A673 (cell line): ENCODE measurements at regions not wholly inside any gene's neighbourhood (a gene's known extent, or its start where the extent isn't known, plus 50 kb on each side); places are given as distances from the start of the nearest gene placed in this dataset.

Experiments
- EZH2 ChIP-seq: fragments of 200-600 bp; sonication (generic); IDR thresholded peaks from 2 replicates; pipeline ENCODE4 v1.6.1; 2017; ENCODE audit warnings: borderline replicate concordance, low read depth, mild to moderate bottlenecking, mixed read lengths, antibody characterized with exemption, low read length; ENCODE audit not compliant: poor library complexity, severe bottlenecking
- TF ChIP-seq, protein P1 (sequence below): fragments of 300-800, 200-600 bp; sonication (generic); conservative IDR thresholded peaks from 2 replicates; pipeline ENCODE4 v1.5.1; 2017; ENCODE audit warnings: low read depth, mild to moderate bottlenecking, antibody characterized with exemption, low read length, moderate library complexity, mixed read lengths

DNA sequence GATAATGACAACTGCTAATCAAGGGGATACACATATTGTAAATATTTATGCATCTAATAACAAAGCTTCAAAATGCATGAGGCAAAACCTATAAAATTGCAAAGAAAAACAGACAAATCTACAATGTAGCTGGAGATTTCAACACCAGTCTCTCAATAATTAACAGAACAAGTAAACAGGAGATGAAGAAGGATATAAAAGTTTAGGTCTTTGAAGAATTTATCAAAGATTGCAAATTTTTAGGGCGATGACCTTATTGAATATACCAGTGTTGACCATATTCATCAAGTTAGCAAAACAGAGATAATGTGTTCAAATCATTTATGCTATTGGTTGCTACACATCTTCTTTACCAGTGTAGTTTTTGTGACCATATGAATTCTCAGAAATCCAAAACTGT, 237.8 kb upstream of the SGK1 start:
- TF ChIP-seq, protein P1, sequence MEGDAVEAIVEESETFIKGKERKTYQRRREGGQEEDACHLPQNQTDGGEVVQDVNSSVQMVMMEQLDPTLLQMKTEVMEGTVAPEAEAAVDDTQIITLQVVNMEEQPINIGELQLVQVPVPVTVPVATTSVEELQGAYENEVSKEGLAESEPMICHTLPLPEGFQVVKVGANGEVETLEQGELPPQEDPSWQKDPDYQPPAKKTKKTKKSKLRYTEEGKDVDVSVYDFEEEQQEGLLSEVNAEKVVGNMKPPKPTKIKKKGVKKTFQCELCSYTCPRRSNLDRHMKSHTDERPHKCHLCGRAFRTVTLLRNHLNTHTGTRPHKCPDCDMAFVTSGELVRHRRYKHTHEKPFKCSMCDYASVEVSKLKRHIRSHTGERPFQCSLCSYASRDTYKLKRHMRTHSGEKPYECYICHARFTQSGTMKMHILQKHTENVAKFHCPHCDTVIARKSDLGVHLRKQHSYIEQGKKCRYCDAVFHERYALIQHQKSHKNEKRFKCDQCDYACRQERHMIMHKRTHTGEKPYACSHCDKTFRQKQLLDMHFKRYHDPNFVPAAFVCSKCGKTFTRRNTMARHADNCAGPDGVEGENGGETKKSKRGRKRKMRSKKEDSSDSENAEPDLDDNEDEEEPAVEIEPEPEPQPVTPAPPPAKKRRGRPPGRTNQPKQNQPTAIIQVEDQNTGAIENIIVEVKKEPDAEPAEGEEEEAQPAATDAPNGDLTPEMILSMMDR = no peak
- no peak for TF ChIP-seq EZH2
